ENCODE measurements at regions not wholly inside any gene's neighbourhood (a gene's known extent, or its start where the extent isn't known, plus 50 kb on each side); places are given as distances from the start of the nearest gene placed in this dataset.

DNA sequence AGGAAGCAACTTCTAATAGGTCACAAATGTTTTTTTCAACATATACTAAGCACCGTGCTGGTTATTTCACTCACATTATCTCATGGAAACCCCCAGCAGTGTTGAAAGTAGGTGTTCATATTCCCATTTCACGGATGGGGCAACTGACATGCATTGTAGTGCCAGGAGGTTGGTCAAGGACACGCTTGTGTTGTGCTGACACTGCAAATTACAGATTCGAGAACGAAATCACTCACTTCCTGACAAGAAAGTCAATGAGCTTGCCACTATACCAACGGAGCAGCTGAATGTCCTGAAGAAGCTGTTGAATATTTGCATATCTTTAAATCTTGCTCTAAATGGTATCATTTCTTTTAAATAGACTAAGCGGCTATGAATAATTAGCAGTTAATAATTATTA lies 378.0 kb upstream of the C16orf82 start:
- ChIA-PET CTCF (no interaction called here), POLR2A (no interaction called here)
- no peaks in the 10 kb centered on the region for H3K27me3 ChIP-seq (ENCODE audit: control insufficient read depth, insufficient read depth, low read length)
- H3K36me3 ChIP-seq (ENCODE audit: control insufficient read depth, insufficient read depth, low read length): no peaks in the 10 kb centered on the region
- H3K4me3 ChIP-seq (ENCODE audit: low read depth, low read length): no peak overlapping the region
- TF ChIP-seq, protein P1, sequence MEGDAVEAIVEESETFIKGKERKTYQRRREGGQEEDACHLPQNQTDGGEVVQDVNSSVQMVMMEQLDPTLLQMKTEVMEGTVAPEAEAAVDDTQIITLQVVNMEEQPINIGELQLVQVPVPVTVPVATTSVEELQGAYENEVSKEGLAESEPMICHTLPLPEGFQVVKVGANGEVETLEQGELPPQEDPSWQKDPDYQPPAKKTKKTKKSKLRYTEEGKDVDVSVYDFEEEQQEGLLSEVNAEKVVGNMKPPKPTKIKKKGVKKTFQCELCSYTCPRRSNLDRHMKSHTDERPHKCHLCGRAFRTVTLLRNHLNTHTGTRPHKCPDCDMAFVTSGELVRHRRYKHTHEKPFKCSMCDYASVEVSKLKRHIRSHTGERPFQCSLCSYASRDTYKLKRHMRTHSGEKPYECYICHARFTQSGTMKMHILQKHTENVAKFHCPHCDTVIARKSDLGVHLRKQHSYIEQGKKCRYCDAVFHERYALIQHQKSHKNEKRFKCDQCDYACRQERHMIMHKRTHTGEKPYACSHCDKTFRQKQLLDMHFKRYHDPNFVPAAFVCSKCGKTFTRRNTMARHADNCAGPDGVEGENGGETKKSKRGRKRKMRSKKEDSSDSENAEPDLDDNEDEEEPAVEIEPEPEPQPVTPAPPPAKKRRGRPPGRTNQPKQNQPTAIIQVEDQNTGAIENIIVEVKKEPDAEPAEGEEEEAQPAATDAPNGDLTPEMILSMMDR (IDR thresholded peaks at IDR 0.05; ENCODE audit: insufficient read depth, low read depth, low read length): no peak
- no peak for DNase-seq (ENCODE audit: low read depth)

DNA sequence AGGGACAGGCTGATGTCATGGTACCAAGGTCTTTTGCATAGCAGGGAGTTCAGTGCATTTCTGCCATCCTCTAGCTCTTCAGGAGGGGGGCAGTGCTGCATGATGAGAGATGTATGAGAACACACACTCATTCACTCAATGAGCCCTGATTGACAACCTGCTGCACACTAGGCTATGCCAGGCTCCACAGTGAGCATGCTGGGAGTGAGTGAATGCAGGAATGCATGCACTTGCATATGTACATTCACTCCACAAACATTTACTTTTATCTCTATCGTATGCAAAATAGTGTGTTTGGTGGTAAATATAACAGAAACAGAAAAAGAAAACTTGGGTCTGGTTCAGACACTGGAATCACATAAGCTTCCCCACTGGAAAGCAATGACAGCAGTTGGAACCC lies 374.1 kb upstream of the C16orf82 start:
- ChIA-PET CTCF (no interaction called here), POLR2A (no interaction called here)
- no peak for DNase-seq (ENCODE audit: low read depth)
- TF ChIP-seq, protein P1 (IDR thresholded peaks at IDR 0.05; ENCODE audit: insufficient read depth, low read depth, low read length): no peak
- Histone ChIP-seq H3K27me3 (ENCODE audit: control insufficient read depth, insufficient read depth, low read length) (no peaks in the 10 kb centered on the region), H3K4me3 (ENCODE audit: low read depth, low read length) (no peak overlapping the region), H3K36me3 (ENCODE audit: control insufficient read depth, insufficient read depth, low read length) (no peaks in the 10 kb centered on the region)

DNA sequence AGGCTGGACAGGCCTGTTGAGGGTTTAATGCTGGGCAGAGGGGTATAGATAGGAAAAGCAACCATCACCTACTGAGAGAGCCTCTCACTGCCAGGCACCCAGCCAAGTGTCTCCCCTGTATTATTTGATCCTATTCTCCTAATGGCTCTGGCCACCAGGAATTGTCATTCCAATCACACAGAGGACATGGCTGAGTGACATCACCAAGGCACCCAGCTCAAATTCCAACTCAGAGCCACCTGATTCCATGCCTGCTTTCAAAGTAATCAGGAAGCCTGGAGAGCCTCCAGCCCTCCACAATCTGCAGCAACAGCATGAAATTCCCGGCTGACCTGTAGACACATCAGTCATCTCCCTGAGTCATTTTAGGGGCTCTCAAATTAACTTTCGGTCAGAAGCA lies 368.9 kb upstream of the C16orf82 start:
- H3K27me3 ChIP-seq (ENCODE audit: control insufficient read depth, insufficient read depth, low read length): no peaks in the 10 kb centered on the region
- no peaks in the 10 kb centered on the region for H3K36me3 ChIP-seq (ENCODE audit: control insufficient read depth, insufficient read depth, low read length)
- no peak overlapping the region for H3K4me3 ChIP-seq (ENCODE audit: low read depth, low read length)
- ChIA-PET CTCF (no interaction called here), POLR2A (no interaction called here)
- TF ChIP-seq, protein P1 (IDR thresholded peaks at IDR 0.05; ENCODE audit: insufficient read depth, low read depth, low read length): no peak
- DNase-seq (ENCODE audit: low read depth): no peak

DNA sequence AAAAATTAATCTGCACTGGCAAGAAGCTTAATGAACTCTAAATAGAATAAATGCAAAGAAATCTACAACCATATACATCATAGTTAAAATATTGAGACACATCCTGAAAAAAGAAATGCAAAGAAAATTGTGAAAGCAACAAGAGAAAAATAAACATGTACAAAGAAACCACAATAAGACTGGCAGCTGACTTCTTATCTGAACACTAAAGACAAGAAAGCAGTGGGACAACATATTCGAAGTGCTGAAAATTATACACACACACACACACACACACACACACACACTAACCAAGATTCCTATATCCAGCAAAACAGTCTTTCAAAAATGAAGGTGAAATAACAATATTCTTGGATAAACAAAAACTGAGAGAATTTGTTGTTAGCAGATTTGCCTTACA lies 366.5 kb upstream of the C16orf82 start:
- POLR2A ChIA-PET: no interaction called here
- CTCF ChIA-PET: interaction anchor here (1.5 kb wide), 1 partner anchor 410 kb away, joined by 6 read pairs; no protein-coding TSS in a partner anchor
- DNase-seq (ENCODE audit: low read depth): no peak
- Histone ChIP-seq H3K36me3 (ENCODE audit: control insufficient read depth, insufficient read depth, low read length) (no peaks in the 10 kb centered on the region), H3K4me3 (ENCODE audit: low read depth, low read length) (no peak overlapping the region), H3K27me3 (ENCODE audit: control insufficient read depth, insufficient read depth, low read length) (no peaks in the 10 kb centered on the region)
- TF ChIP-seq, protein P1 (IDR thresholded peaks at IDR 0.05; ENCODE audit: insufficient read depth, low read depth, low read length): no peak

DNA sequence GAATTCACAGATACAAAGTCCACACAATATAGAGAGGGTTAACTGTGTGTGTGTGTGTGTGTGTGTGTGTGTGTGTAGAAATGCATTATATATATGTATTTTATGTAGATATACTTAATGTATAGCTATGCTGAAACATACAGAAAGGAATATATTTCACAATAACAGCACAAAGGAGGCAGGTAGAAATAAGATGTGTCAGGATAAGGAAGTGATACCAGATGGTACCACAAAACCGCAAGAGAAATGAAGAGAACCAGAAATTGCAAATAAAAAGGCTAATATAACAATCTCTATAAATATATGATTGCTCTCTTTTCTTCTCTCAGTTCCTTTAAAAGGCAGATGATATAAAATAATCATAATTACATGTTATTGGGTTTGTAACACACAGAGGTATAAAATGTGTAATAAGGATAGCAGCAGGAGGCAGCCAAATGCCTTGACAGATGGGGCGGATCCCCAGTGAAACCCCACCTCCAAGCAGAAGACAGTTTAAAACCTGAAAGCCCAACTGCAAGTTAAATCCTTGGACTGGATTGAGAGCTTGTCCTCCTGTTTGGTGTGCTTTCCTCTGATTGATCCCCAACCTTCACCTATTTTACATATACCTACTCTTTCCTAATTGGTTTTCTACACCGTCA lies 365.4 kb upstream of the C16orf82 start:
- Histone ChIP-seq H3K4me3 (ENCODE audit: low read depth, low read length) (no peak overlapping the region), H3K36me3 (ENCODE audit: control insufficient read depth, insufficient read depth, low read length) (no peaks in the 10 kb centered on the region), H3K27me3 (ENCODE audit: control insufficient read depth, insufficient read depth, low read length) (no peaks in the 10 kb centered on the region)
- TF ChIP-seq, protein P1 (IDR thresholded peaks at IDR 0.05; ENCODE audit: insufficient read depth, low read depth, low read length): no peak
- ChIA-PET CTCF (no interaction called here), POLR2A (no interaction called here)
- no peak for DNase-seq (ENCODE audit: low read depth)
